ENCODE measurements at regions not wholly inside any gene's neighbourhood (a gene's known extent, or its start where the extent isn't known, plus 50 kb on each side); places are given as distances from the start of the nearest gene placed in this dataset.

DNA sequence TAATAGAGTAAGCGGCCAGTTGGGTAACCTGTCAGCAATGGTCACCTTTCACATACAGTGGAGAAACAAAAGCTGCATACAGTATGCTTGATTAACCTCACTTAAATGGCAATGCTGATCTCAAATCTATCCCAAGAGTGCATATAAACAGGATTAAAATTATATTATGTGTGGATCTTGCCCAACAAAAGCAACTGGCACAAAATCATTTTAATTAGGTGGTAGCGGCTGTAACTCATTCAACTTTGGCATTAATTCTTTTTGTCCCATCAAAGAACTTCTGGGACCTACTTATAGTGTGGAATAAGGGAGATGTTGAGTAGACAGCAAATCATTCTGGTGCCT is 167.8 kb upstream of the VRK2 start:
- no peaks in the 10 kb centered on the region for H3K36me3 Mint-ChIP-seq
- no peak overlapping the region for H3K27ac Mint-ChIP-seq
- H3K9me3 Mint-ChIP-seq: peaks cover 2 to 3% of the 10 kb centered on the region in 2 donors
- ATAC-seq: no peak
- no peak for DNase-seq (ENCODE audit: low spot score in 2 of 2)

DNA sequence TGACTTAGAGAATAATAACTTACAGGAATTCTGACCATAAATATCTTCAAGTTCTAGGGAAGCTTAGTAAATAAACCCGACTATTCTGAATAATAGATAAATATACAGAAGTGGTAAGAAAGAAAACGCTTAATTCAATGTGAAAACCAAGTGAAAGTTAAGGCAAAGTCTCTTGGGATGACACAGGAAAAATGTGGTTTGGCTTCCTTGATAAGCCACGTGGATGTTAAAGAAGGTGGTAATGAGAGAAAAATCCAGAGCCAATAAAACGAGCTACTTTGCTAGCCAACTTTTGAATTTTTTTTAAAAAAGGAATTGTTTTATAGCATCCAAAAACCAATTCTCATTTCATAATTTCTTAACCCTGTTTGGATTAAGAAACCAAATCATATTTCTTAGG is 166.2 kb upstream of the VRK2 start:
- H3K9me3 Mint-ChIP-seq: peaks cover 0 to 3% of the 10 kb centered on the region in 2 donors
- no peak overlapping the region for H3K27ac Mint-ChIP-seq
- DNase-seq (ENCODE audit: low spot score in 2 of 2): no peak
- ATAC-seq: no peak
- H3K36me3 Mint-ChIP-seq: no peaks in the 10 kb centered on the region

DNA sequence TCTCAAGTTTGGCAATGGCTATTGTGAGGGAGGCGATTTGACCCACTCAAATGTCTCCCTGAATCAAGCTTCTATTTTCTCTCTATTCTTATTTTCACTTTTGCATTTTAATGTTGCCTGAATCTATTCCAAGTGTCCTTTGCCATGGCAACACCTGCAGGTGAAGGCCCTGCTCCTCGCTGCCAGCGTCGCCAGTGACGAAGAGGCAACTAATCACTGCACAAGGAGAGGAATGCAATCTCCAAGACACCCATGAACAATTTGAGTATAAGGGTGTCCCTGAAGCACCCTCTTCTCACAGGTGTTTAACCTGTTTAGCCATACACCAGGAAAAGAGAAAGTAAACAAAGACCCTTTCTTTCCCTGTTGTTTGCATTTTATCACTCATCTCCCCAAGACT is 165.6 kb upstream of the VRK2 start:
- no peak for ATAC-seq
- Mint-ChIP-seq H3K36me3 (no peaks in the 10 kb centered on the region), H3K9me3 (no peaks in the 10 kb centered on the region), H3K27ac (no peak overlapping the region)
- DNase-seq (ENCODE audit: low spot score in 2 of 2): no peak

DNA sequence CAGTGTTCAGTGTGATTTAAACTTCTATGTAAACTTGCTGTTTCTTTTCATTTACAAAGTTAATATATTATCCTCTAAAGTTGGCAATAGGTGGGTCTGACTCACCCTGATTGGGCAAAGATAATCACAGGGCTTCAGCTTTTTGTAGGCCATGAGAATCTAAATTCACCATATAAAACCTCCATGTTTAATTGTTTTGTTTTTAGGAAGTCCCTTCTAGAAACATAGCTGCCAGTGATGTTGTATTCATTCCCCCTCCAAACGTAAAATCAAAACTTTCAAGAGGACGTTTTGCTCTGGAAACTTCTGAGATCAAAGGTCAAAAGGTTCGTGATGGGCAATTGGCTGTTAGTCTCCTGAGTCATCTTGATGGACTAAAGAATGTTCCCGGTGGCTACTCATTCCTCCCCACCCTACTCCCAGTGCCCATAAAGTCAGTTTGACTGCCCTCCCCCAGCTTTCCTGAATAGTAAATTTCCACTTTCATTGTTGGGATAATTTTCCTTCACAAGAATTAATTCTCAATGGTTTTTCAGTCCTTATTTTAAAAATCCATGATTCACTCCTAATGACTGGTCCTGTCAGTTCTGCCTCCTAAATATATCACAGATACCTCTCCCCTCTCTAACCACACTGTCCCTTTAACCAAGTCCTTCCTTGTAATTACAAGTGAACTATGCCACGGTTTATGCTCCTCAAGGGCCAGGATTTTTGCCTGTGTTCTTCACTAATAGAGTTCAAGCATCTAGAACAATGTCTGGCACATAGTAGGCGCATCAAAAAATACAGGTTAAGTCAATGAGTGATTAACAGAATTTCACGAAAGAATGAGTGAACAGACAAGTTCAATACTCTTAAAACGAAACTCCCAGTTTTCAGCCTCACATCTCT is 164.4 kb upstream of the VRK2 start:
- Mint-ChIP-seq H3K27ac (no peak overlapping the region), H3K36me3 (no peaks in the 10 kb centered on the region), H3K9me3 (no peaks in the 10 kb centered on the region)
- no peak for DNase-seq (ENCODE audit: low spot score in 2 of 2)
- no peak for ATAC-seq

DNA sequence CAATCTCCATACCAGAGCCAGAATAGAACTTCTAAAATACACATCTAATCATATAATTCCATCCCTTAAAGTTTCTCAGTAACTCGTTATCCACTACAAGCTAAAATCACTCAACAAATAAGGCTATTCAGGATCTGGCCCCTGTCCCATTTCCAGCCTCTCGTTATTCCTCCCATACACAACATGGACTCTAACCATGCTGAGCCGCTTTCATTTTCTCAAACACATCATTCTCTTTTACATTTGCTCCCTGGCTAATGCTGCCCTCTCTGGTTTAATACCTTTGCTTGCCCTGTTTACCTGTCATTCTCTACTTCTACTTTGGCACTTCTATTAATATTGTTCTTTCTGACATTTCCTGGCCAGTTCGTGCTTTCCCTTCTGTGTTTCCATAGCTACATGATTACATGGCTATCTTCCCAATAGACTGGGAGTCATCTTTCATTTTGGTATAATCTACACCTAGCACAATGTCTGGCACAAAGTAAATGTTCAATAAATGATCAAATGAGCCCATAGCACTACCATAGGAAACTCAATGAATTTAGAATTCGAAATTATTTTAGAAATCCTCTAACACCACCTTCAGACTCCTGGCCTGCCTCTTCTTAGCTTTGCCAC is 163.6 kb upstream of the VRK2 start:
- Mint-ChIP-seq H3K27ac (no peak overlapping the region), H3K36me3 (no peaks in the 10 kb centered on the region), H3K9me3 (no peaks in the 10 kb centered on the region)
- DNase-seq (ENCODE audit: low spot score in 2 of 2): no peak
- no peak for ATAC-seq

DNA sequence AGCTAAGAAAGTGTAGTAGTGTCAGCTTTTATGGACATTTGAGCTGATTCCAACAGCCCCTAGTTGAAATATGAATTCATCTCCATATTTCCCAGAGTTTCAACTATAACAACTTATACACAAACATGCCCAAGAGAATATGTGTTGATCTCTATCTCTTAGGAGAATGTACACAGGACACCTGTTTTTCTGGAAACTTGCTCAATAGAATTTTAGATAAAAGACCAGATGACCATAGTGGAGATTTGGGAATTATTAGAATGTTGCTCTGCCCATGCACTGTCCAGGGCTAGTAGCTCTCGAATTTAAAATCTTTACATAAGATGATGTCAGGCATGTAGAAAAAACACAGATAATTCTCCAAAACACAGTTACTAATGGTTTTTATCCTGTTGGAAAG is 162.3 kb upstream of the VRK2 start:
- Mint-ChIP-seq H3K27ac (no peak overlapping the region), H3K9me3 (no peaks in the 10 kb centered on the region), H3K36me3 (no peaks in the 10 kb centered on the region)
- DNase-seq (ENCODE audit: low spot score in 2 of 2): no peak
- no peak for ATAC-seq

DNA sequence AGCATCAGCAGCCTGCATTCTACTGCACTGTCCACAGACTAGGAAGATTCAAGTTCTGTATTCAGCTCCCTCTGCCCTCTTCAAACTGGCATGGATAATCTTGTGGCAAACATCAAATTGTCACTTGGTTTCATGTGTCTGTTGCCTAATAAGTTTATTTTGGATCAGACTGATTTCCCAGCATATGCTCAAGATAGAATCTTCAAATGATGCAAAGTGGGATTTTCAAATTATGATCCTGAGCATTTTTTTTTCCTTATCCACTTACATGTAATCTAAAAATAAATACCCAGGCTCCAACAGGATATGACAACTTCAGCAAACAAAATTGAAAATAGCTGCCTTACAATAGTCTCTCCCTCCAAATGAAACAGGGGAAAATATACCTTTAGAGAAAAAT is 160.9 kb upstream of the VRK2 start:
- Mint-ChIP-seq H3K36me3 (no peaks in the 10 kb centered on the region), H3K9me3 (no peaks in the 10 kb centered on the region), H3K27ac (no peak overlapping the region)
- DNase-seq (ENCODE audit: low spot score in 2 of 2): no peak
- no peak for ATAC-seq

DNA sequence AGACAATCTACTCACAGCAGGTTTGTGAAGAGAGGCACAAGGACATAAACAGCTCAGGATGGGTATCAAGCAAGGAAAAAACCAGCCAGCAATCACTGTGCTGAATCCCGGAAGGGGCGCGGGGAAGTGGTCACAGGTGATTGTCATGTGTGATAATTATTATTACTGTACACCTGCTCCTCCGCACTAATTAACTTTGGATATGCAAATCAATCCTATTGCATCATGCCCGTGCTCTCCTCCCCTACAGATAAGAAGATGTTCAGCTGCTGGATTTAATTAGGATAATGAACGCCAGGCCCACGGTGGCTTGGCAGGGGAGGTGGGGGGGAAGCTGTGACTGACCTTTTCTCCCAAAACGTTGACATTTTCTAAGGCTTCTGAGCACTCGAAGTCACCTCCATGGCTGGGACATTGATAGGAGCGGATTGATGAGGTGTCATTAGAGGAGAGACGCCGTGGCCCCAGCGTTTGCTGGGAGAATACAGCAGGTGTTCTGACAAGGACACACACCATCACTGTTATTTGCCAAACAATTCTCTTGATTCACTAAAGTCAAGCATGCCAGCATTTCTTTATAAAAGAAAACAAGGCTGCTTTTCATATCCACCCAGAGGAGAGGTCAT is 160.3 kb upstream of the VRK2 start:
- Mint-ChIP-seq H3K9me3 (no peaks in the 10 kb centered on the region), H3K36me3 (no peaks in the 10 kb centered on the region), H3K27ac (no peak overlapping the region)
- DNase-seq (ENCODE audit: low spot score in 2 of 2): no peak
- no peak for ATAC-seq

DNA sequence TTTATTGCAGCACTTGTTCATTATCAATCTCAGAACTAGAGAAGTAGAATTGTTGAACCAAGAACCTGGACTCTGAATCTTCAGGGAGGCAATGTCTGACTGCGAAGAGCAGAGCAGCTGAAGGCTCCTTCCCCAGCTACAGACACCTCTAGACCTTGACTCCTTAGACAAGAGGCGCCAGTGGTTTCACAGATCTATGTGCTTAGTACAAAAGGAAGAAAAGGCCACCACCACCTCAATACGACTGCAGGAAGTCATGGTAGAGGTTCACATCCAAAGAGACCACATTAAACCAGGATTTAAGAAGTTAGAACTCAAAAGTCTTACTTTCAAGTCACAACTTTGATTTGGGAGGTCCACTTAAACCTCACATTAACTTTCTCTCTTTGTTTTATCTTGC is 158.1 kb upstream of the VRK2 start:
- H3K36me3 Mint-ChIP-seq: no peaks in the 10 kb centered on the region

DNA sequence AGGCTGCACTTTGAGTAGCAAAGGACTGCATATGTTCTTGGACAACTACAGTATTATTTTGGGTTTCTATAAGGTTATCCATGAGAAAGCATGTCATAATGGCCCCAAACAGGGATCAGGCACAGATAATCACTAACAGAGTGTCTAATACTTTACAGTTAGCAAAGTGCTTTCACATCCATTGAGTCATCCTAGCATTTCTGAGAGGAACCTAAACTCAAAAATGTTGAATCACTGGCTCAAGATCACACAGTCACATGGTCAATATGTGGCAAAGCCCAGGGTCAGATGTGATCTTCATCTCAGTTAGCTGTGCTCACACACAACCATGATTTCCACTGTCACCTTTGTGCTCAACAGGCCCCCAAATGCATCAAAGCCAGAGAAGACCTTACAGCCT is 156.1 kb upstream of the VRK2 start:
- no peaks in the 10 kb centered on the region for H3K36me3 Mint-ChIP-seq
- no peak overlapping the region for H3K27ac Mint-ChIP-seq
- peak in 1 of 2 donors; percentile 11 for ATAC-seq
- no peak for DNase-seq (ENCODE audit: low spot score in 2 of 2)
- H3K9me3 Mint-ChIP-seq: no peaks in the 10 kb centered on the region

More for the DNA sequence above, 158.1 kb upstream of the VRK2 start:
- DNase-seq (ENCODE audit: low spot score in 2 of 2): no peak
- ATAC-seq: no peak
- no peak overlapping the region for H3K27ac Mint-ChIP-seq
- H3K9me3 Mint-ChIP-seq: no peaks in the 10 kb centered on the region

DNA sequence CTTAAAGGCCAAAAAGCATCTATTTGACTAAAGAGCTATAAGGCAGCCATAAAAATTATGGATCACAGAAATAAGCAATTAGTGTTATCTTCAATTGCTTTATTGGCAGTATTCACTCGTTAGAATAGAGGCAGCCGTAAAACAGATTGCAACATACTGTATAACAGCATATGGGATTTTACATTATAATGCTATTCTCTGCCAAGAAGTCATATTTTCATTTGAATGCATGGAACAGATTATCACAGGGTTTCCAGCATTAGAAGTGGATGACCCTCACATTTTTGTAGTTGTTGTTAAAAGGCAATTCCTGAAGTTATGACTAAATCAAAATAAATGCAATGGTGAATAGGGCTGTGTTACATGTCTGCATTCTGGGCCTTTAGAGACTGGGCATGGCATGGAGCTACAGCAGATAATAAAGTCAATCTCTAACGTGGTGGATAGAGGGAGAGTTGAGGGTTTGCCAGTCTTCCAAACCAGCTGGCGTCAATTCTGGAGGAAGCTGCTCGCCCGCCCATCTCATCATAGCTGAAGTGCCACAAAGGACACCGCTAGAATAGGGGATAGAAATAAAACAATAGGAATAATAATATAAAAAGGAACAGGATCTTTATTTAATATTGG is 155.4 kb upstream of the VRK2 start:
- Mint-ChIP-seq H3K9me3 (no peaks in the 10 kb centered on the region), H3K27ac (no peak overlapping the region), H3K36me3 (no peaks in the 10 kb centered on the region)
- DNase-seq (ENCODE audit: low spot score in 2 of 2) (no peak), ATAC-seq (no peak)

DNA sequence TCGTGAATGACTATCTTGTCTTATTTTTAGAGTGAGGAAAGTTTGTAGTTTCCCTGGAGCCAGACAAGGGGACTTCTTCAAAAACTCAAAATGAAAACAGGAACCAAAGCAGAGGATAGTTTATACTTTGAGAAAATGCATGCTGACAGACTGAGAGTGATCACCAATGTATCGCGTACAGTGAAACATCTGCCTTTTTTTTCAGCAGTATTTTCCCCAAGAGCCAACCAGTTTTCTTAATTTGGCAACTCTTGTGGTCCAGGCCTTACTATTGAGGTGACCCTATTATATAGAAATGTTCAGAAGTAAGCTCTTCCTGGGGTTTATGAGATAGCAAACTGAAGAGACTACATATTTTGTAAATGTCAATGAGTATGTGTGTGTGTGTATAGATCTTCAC is 153.7 kb upstream of the VRK2 start:
- Mint-ChIP-seq H3K36me3 (no peaks in the 10 kb centered on the region), H3K27ac (no peak overlapping the region), H3K9me3 (no peaks in the 10 kb centered on the region)
- ATAC-seq: no peak
- DNase-seq (ENCODE audit: low spot score in 2 of 2): no peak

DNA sequence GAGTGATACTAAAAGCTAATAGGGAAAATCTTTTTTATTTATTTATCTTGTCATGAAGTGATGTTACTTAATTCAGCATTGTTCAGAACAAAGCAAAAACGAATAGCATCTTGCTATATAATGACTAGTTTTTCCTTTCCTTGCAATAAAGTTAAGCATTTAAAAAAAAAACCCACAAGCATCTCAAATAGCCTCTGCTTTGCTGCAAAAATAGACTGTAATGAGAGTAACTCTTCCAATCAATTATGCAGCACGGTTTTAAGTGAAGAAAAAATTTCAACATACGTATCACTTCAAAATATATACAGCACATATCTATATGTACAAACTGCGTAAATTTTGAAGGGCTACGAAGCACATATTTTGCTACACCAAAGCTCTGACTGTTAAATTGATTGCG is 153.3 kb upstream of the VRK2 start:
- no peaks in the 10 kb centered on the region for H3K36me3 Mint-ChIP-seq
- ATAC-seq (no peak), DNase-seq (ENCODE audit: low spot score in 2 of 2) (no peak)
- H3K9me3 Mint-ChIP-seq: no peaks in the 10 kb centered on the region
- no peak overlapping the region for H3K27ac Mint-ChIP-seq

DNA sequence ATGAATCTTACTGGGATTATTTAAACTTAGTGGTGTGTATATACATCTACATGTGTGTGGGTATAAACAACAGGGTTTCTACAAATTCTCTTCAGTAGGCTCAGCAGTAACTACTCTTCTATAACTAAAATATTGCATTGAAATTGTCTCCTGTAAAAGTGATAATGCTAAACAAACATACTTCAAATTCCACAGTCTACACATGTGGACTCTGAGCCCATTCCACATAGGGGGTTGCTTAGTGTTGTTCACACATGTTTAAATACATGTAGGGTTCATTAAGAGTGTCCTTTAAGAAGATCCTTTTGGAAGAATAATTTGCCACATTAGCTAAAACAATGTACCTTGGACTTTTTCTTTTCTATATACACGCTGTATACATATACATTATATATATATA is 152.8 kb upstream of the VRK2 start:
- Mint-ChIP-seq H3K36me3 (no peaks in the 10 kb centered on the region), H3K9me3 (no peaks in the 10 kb centered on the region), H3K27ac (no peak overlapping the region)
- ATAC-seq: no peak
- DNase-seq (ENCODE audit: low spot score in 2 of 2): no peak

DNA sequence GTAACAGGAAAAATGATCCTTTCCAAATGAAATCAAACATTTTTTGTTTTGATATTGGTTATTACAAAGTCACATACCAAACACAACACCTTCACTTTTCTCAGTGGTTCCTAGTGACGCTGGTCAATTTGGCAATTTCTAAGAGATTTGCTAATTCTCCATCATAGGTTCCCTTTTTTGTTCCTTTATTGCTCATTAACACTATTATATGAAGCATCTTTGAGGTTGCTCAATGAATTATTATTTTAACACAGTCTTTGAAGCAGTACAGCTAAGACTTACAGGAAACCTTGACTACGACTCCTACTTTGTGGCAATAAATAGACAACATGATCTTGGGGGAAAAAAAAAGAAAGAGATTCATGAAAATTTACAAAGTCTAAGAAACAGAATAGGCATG is 152.2 kb upstream of the VRK2 start:
- Mint-ChIP-seq H3K27ac (no peak overlapping the region), H3K36me3 (no peaks in the 10 kb centered on the region), H3K9me3 (no peaks in the 10 kb centered on the region)
- DNase-seq (ENCODE audit: low spot score in 2 of 2) (no peak), ATAC-seq (no peak)

DNA sequence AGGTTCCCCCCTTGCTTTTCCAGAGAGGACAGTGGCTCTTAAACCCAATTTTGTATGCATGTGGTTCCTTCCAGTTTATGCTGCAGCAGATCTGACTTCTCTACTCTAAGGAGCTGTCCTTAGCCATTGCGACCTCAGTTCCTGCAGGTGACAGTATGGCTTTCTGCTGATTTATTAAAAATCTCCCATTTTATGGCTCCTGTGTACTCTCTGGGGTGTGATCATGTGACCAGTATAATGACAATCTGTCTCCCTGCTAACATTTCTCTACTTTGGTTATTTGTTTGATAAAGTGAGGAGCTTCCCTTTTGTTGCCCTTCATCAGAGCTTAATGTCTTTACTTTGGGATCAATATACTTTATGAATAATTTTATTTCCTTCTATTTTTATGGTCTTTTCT is 148.7 kb upstream of the VRK2 start:
- H3K36me3 Mint-ChIP-seq: no peaks in the 10 kb centered on the region
- DNase-seq (ENCODE audit: low spot score in 2 of 2): no peak
- no peak for ATAC-seq
- no peak overlapping the region for H3K27ac Mint-ChIP-seq
- H3K9me3 Mint-ChIP-seq: no peaks in the 10 kb centered on the region

DNA sequence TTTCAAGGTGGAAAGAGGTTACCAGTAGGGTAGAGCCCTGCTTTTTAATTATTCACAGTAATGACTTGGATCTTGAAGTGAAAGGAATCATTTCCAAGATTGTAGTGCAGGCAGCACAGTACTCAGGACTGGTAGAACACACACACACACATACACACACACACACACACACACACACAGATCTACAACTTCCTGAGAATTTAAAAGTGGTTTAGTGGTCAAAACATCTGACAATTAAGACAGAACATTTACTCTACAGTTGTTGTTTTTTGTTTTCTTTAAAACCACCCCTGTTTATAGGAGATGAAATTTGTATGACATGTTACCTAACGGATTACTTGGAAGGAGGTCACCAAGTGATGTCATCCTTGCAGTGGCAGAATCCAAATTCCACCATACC is 146.7 kb upstream of the VRK2 start:
- Mint-ChIP-seq H3K9me3 (no peaks in the 10 kb centered on the region), H3K36me3 (no peaks in the 10 kb centered on the region), H3K27ac (no peak overlapping the region)
- ATAC-seq (no peak), DNase-seq (ENCODE audit: low spot score in 2 of 2) (no peak)

Measured in activated naive CD4-positive, alpha-beta T cell treated with anti-CD3 and anti-CD28 coated beads, Interleukin-2, amount 50 U/mL, for 72 hours (primary cell).